Caco-2 (cell line): ENCODE measurements at regions not wholly inside any gene's neighbourhood (a gene's known extent, or its start where the extent isn't known, plus 50 kb on each side); places are given as distances from the start of the nearest gene placed in this dataset.

Experiments used
- BruUV-seq: library from RNA; stranded (reverse); fragments of 400-500 nt; replicated peaks from 2 replicates; lab custom pipeline; 2021; lab: Mats Ljungman, UMichigan
- CTCF ChIA-PET: fragments of 300-600 bp; sonication (Branson Sonifier 250); formaldehyde crosslinking; loops from one replicate; lab custom pipeline; 2022; ENCODE audit warnings: antibody characterized with exemption; lab: Charles Lee
- POLR2A ChIA-PET: fragments of 300-600 bp; sonication (Branson Sonifier 250); formaldehyde crosslinking; loops from one replicate; lab custom pipeline; 2022; ENCODE audit warnings: antibody characterized with exemption; lab: Charles Lee
- DNase-seq, 2 experiments: peaks; one replicate each; pipeline versions ENCODE4 v3.0.0 to v3.0.0-alpha.2; 2020 to 2022
- H3K27me3 ChIP-seq: replicated peaks from 2 replicates; pipeline ENCODE4 v1.6.0; 2011; ENCODE audit warnings: low read length; ENCODE audit not compliant: control insufficient read depth, insufficient read depth
- H3K36me3 ChIP-seq: 2 replicates; pipeline ENCODE4 v1.5.1; 2011; ENCODE audit warnings: low read length; ENCODE audit not compliant: control insufficient read depth, insufficient read depth
- H3K4me1 ChIP-seq: fragments of 250-450 bp; sonication (Bioruptor Pico); 2 replicates; pipeline ENCODE4 v1.5.1; 2020; ENCODE audit warnings: mild to moderate bottlenecking
- H3K4me3 ChIP-seq: 2 replicates; pipeline ENCODE4 v1.5.1; 2011; ENCODE audit warnings: low read depth, mild to moderate bottlenecking, control low read depth, low read length
- H3K9me3 ChIP-seq: fragments of 250-450 bp; sonication (Bioruptor Pico); 2 replicates; pipeline ENCODE4 v1.5.1; 2020; ENCODE audit warnings: mild to moderate bottlenecking, moderate library complexity
- H3K27ac Mint-ChIP-seq: one replicate; pipeline ENCODE4 v1.8.0; 2022; ENCODE audit warnings: mixed read lengths; ENCODE audit not compliant: unreplicated experiment
- H3K27me3 Mint-ChIP-seq: one replicate; pipeline ENCODE4 v1.8.0; 2022; ENCODE audit warnings: mixed read lengths; ENCODE audit not compliant: insufficient read depth, unreplicated experiment
- H3K36me3 Mint-ChIP-seq: one replicate; pipeline ENCODE4 v1.8.0; 2022; ENCODE audit warnings: mild to moderate bottlenecking, mixed read lengths; ENCODE audit not compliant: insufficient read depth, unreplicated experiment
- H3K4me1 Mint-ChIP-seq: one replicate; pipeline ENCODE4 v1.8.0; 2022; ENCODE audit warnings: low read depth, mixed read lengths; ENCODE audit not compliant: unreplicated experiment
- H3K4me3 Mint-ChIP-seq: one replicate; pipeline ENCODE4 v1.8.0; 2022; ENCODE audit warnings: mild to moderate bottlenecking, moderate library complexity, mixed read lengths; ENCODE audit not compliant: unreplicated experiment
- H3K9me3 Mint-ChIP-seq: one replicate; pipeline ENCODE4 v1.8.0; 2022; ENCODE audit warnings: mixed read lengths; ENCODE audit not compliant: unreplicated experiment
- intact Hi-C: fragments of 100-400 bp; cut with micrococcal nuclease; formaldehyde crosslinking; loops from one replicate; pipeline ENCODE4 v1.10.0; 2022; ENCODE audit not compliant: unreplicated experiment
- TF ChIP-seq, protein P1 (sequence below), 2 experiments: fragments of 200-600 bp in 1 of 2; IDR thresholded peaks; 1 replicate in 1 of 2; 2 replicates in 1 of 2; pipeline versions ENCODE4 v1.5.1 to v1.8.0; 2011 to 2022; ENCODE audit warnings: antibody characterized with exemption in 1 of 2, control low read depth in 1 of 2, inconsistent platforms in 1 of 2, low read depth in 1 of 2, low read length in 1 of 2, mild to moderate bottlenecking in 1 of 2, moderate library complexity in 1 of 2; ENCODE audit not compliant: insufficient read depth in 1 of 2, severe bottlenecking in 1 of 2, unreplicated experiment in 1 of 2

DNA sequence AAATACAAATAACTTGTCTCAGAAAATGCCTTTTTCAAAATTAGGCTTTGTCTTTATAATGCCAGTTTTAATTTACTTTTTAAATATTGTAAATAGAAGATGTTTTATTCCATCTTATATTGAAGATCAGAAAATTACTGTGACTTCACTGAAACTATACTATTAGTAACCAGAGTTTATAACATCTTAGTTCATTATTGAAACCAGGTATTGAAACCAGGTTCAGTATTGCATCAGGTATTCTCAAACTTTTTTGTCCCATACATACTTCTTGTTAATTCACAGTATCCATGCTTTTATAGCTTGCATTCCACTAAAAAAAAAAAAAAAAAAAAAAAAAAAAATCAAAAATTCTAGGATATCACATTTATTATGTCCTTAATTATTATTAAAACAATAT is 227.5 kb downstream of the GXYLT1 start:
- H3K9me3 ChIP-seq: no peaks in the 10 kb centered on the region
- H3K36me3 Mint-ChIP-seq: no peaks in the 10 kb centered on the region
- ChIA-PET POLR2A (no interaction called here), CTCF (no interaction called here)
- no peak overlapping the region for H3K4me3 ChIP-seq
- no peaks in the 10 kb centered on the region for H3K4me1 Mint-ChIP-seq
- TF ChIP-seq, protein P1, sequence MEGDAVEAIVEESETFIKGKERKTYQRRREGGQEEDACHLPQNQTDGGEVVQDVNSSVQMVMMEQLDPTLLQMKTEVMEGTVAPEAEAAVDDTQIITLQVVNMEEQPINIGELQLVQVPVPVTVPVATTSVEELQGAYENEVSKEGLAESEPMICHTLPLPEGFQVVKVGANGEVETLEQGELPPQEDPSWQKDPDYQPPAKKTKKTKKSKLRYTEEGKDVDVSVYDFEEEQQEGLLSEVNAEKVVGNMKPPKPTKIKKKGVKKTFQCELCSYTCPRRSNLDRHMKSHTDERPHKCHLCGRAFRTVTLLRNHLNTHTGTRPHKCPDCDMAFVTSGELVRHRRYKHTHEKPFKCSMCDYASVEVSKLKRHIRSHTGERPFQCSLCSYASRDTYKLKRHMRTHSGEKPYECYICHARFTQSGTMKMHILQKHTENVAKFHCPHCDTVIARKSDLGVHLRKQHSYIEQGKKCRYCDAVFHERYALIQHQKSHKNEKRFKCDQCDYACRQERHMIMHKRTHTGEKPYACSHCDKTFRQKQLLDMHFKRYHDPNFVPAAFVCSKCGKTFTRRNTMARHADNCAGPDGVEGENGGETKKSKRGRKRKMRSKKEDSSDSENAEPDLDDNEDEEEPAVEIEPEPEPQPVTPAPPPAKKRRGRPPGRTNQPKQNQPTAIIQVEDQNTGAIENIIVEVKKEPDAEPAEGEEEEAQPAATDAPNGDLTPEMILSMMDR (IDR thresholded peaks at IDR 0.05; ENCODE audit: insufficient read depth in 1 of 2, low read depth in 1 of 2, low read length in 1 of 2, severe bottlenecking in 1 of 2, unreplicated experiment in 1 of 2): no peak
- no peak overlapping the region for H3K4me3 Mint-ChIP-seq
- BruUV-seq: no TSS peak
- no peaks in the 10 kb centered on the region for H3K4me1 ChIP-seq
- no peak overlapping the region for H3K27ac Mint-ChIP-seq
- H3K27me3 ChIP-seq: no peaks in the 10 kb centered on the region
- intact Hi-C loops: loop anchor here (5.0 kb wide), 1 partner anchor 105 kb away; no protein-coding TSS in a partner anchor
- H3K27me3 Mint-ChIP-seq: peaks cover 19% of the 10 kb centered on the region
- H3K9me3 Mint-ChIP-seq: no peaks in the 10 kb centered on the region
- DNase-seq: no peak
- H3K36me3 ChIP-seq: no peaks in the 10 kb centered on the region

- CTCF ChIA-PET: no interaction called here
- intact Hi-C loops: no loop called here
- no TSS peak for BruUV-seq
Measured at GRCh38 chr12:41910578-41911320, 233.9 kb downstream of the GXYLT1 start.

DNA sequence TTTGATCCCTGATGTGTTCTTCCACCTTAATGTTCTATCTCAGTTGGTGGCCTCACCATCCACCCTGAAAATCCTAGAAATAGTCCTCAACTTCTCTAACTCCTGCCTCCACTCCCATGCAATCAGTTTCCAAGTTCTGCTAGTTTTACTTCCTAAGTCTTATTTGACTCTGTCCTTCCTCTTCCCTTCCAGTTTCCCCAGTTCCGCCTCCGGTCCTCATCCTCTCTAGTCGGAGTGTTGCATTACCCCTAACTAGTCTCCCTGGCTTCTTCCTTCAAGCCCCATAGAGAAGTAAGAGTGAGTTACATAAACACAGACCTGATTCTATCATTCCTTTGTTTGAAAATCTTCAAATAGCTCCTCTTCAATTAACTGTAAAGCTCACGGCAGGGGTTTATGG is 236.5 kb downstream of the GXYLT1 start:
- no peaks in the 10 kb centered on the region for H3K4me1 Mint-ChIP-seq
- CTCF ChIA-PET: no interaction called here

More at GRCh38 chr12:41910578-41911320, 233.9 kb downstream of the GXYLT1 start:
- no peak for DNase-seq
- Mint-ChIP-seq H3K4me1 (no peaks in the 10 kb centered on the region), H3K27me3 (peaks cover 13% of the 10 kb centered on the region), H3K27ac (no peak overlapping the region), H3K9me3 (no peaks in the 10 kb centered on the region), H3K4me3 (no peak overlapping the region), H3K36me3 (no peaks in the 10 kb centered on the region)
- H3K4me1 ChIP-seq: no peaks in the 10 kb centered on the region
- no peaks in the 10 kb centered on the region for H3K36me3 ChIP-seq
- no peaks in the 10 kb centered on the region for H3K9me3 ChIP-seq
- H3K27me3 ChIP-seq: no peaks in the 10 kb centered on the region
- TF ChIP-seq, protein P1 (IDR thresholded peaks at IDR 0.05; ENCODE audit: insufficient read depth in 1 of 2, low read depth in 1 of 2, low read length in 1 of 2, severe bottlenecking in 1 of 2, unreplicated experiment in 1 of 2): no peak
- H3K4me3 ChIP-seq: no peak overlapping the region
- POLR2A ChIA-PET: no interaction called here

More for the DNA sequence above, 236.5 kb downstream of the GXYLT1 start:
- no TSS peak for BruUV-seq
- Histone ChIP-seq H3K4me1 (no peaks in the 10 kb centered on the region), H3K4me3 (no peak overlapping the region), H3K9me3 (no peaks in the 10 kb centered on the region), H3K36me3 (no peaks in the 10 kb centered on the region), H3K27me3 (no peaks in the 10 kb centered on the region)
- no peaks in the 10 kb centered on the region for H3K9me3 Mint-ChIP-seq
- no peaks in the 10 kb centered on the region for H3K36me3 Mint-ChIP-seq
- no peak overlapping the region for H3K27ac Mint-ChIP-seq
- H3K27me3 Mint-ChIP-seq: peaks cover 8% of the 10 kb centered on the region
- TF ChIP-seq, protein P1 (IDR thresholded peaks at IDR 0.05; ENCODE audit: insufficient read depth in 1 of 2, low read depth in 1 of 2, low read length in 1 of 2, severe bottlenecking in 1 of 2, unreplicated experiment in 1 of 2): no peak
- no peak for DNase-seq
- no peak overlapping the region for H3K4me3 Mint-ChIP-seq
- intact Hi-C loops: no loop called here
- POLR2A ChIA-PET: no interaction called here
